ENCODE measurements at regions not wholly inside any gene's neighbourhood (a gene's known extent, or its start where the extent isn't known, plus 50 kb on each side); places are given as distances from the start of the nearest gene placed in this dataset.

DNA sequence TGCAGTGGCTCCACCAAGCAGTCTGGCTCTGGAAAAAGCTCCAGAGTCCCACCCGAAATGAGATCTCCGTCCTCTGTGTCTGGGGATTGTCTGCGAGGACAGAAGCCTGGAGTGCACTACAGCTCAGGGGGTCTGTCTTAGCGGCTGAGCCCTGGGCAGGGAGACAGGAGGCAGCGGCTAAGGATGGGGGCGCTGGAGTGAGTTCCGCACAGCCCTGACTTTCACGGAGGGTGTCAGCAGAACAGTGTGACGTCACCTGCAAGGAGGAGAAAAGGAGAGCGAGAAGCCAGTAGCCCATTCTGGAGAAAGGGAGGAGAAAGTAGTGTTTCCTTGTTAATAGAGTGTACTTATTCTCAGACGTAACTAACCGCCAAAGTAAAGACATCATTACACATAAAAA is 97.6 kb downstream of the FAM50B start:
- no peak for TF ChIP-seq CTCF (IDR thresholded peaks at IDR 0.05)
- TF ChIP-seq POLR2A (IDR thresholded peaks at IDR 0.05) = no peak
